Skeletal muscle tissue (tissue), 3 donors: ENCODE measurements at regions not wholly inside any gene's neighbourhood (a gene's known extent, or its start where the extent isn't known, plus 50 kb on each side); places are given as distances from the start of the nearest gene placed in this dataset.

Source experiments
- H3K27ac ChIP-seq: one replicate; pipeline ENCODE4 v1.7.0; 2013; ENCODE audit warnings: mild to moderate bottlenecking, low read depth, low read length, inconsistent platforms
- H3K27me3 ChIP-seq, 3 donors: one replicate each; pipeline ENCODE4 v1.7.0; 2013; ENCODE audit warnings: low read length in 3 of 3; ENCODE audit not compliant: control insufficient read depth in 3 of 3, insufficient read depth in 3 of 3
- H3K36me3 ChIP-seq, 3 donors: one replicate each; pipeline ENCODE4 v1.7.0; 2013; ENCODE audit warnings: low read length in 3 of 3; ENCODE audit not compliant: control insufficient read depth in 3 of 3, insufficient read depth in 3 of 3
- H3K4me1 ChIP-seq, 3 donors: one replicate each; pipeline ENCODE4 v1.7.0; 2013; ENCODE audit warnings: low read length in 3 of 3, mild to moderate bottlenecking in 3 of 3; ENCODE audit not compliant: control insufficient read depth in 3 of 3, insufficient read depth in 3 of 3
- H3K4me3 ChIP-seq, 3 donors: one replicate each; pipeline ENCODE4 v1.7.0; 2013; ENCODE audit warnings: low read length in 3 of 3
- H3K9ac ChIP-seq, 3 donors: one replicate each; pipeline ENCODE4 v1.7.0; 2013; ENCODE audit warnings: low read length in 3 of 3, mild to moderate bottlenecking in 3 of 3, moderate library complexity in 2 of 3, low read depth in 1 of 3
- H3K9me3 ChIP-seq, 3 donors: one replicate each; pipeline ENCODE4 v1.7.0; 2013; ENCODE audit warnings: low read length in 3 of 3; ENCODE audit not compliant: control insufficient read depth in 3 of 3
- donor health status: Osteomylitis.

GRCh38 chr3:184440151-184440550, 60.3 kb downstream of the CHRD start:
- Histone ChIP-seq H3K27me3 (peaks cover 0 to 9% (median 0%) of the 10 kb centered on the region in 3 donors), H3K9ac (no peak overlapping the region), H3K27ac (no peak overlapping the region), H3K4me1 (no peaks in the 10 kb centered on the region), H3K36me3 (no peaks in the 10 kb centered on the region), H3K9me3 (no peaks in the 10 kb centered on the region), H3K4me3 (no peak overlapping the region)

- H3K4me1 ChIP-seq: no peaks in the 10 kb centered on the region
- H3K9me3 ChIP-seq: no peaks in the 10 kb centered on the region
- H3K27ac ChIP-seq: no peak overlapping the region
- no peak overlapping the region for H3K9ac ChIP-seq
- peaks cover 0 to 9% (median 0%) of the 10 kb centered on the region in 3 donors for H3K27me3 ChIP-seq
- H3K4me3 ChIP-seq: no peak overlapping the region
- no peaks in the 10 kb centered on the region for H3K36me3 ChIP-seq
Observed at GRCh38 chr3:184441202-184441900, 61.5 kb downstream of the CHRD start.

- H3K4me3 ChIP-seq: no peak overlapping the region
Observed at GRCh38 chr3:184443364-184443763, 63.5 kb downstream of the CHRD start.

GRCh38 chr3:184443831-184444230, 64.0 kb downstream of the CHRD start:
- peaks cover 0 to 9% (median 0%) of the 10 kb centered on the region in 3 donors for H3K27me3 ChIP-seq
- no peaks in the 10 kb centered on the region for H3K36me3 ChIP-seq
- H3K27ac ChIP-seq: no peak overlapping the region
- H3K4me1 ChIP-seq: peaks cover 0 to 3% (median 0%) of the 10 kb centered on the region in 3 donors
- H3K9ac ChIP-seq: no peak overlapping the region
- no peaks in the 10 kb centered on the region for H3K9me3 ChIP-seq
- no peak overlapping the region for H3K4me3 ChIP-seq

More at GRCh38 chr3:184443364-184443763, 63.5 kb downstream of the CHRD start:
- peaks cover 0 to 1% (median 0%) of the 10 kb centered on the region in 3 donors for H3K4me1 ChIP-seq
- H3K27me3 ChIP-seq: peaks cover 0 to 9% (median 0%) of the 10 kb centered on the region in 3 donors
- no peak overlapping the region for H3K27ac ChIP-seq
- H3K9me3 ChIP-seq: no peaks in the 10 kb centered on the region
- no peak overlapping the region for H3K9ac ChIP-seq
- no peaks in the 10 kb centered on the region for H3K36me3 ChIP-seq

GRCh38 chr3:184448321-184449160, 68.7 kb downstream of the CHRD start:
- Histone ChIP-seq H3K9me3 (no peaks in the 10 kb centered on the region), H3K4me3 (no peak overlapping the region), H3K4me1 (peaks cover 0 to 3% (median 0%) of the 10 kb centered on the region in 3 donors), H3K9ac (no peak overlapping the region), H3K27me3 (peaks cover 0 to 3% (median 0%) of the 10 kb centered on the region in 3 donors), H3K27ac (no peak overlapping the region), H3K36me3 (no peaks in the 10 kb centered on the region)

- Histone ChIP-seq H3K4me1 (peaks cover 0 to 3% (median 0%) of the 10 kb centered on the region in 3 donors), H3K9ac (no peak overlapping the region)
Observed at GRCh38 chr3:184449161-184449515, 69.3 kb downstream of the CHRD start.

GRCh38 chr3:184450547-184450946, 70.7 kb downstream of the CHRD start:
- no peak overlapping the region for H3K4me3 ChIP-seq
- no peaks in the 10 kb centered on the region for H3K36me3 ChIP-seq
- no peak overlapping the region for H3K27ac ChIP-seq
- H3K4me1 ChIP-seq: peaks cover 0 to 3% (median 0%) of the 10 kb centered on the region in 3 donors
- no peaks in the 10 kb centered on the region for H3K9me3 ChIP-seq
- peaks cover 0 to 3% (median 0%) of the 10 kb centered on the region in 3 donors for H3K27me3 ChIP-seq
- H3K9ac ChIP-seq: no peak overlapping the region

More at GRCh38 chr3:184449161-184449515, 69.3 kb downstream of the CHRD start:
- Histone ChIP-seq H3K27me3 (peaks cover 0 to 3% (median 0%) of the 10 kb centered on the region in 3 donors), H3K36me3 (no peaks in the 10 kb centered on the region), H3K4me3 (no peak overlapping the region), H3K27ac (no peak overlapping the region), H3K9me3 (no peaks in the 10 kb centered on the region)

GRCh38 chr3:184453296-184453695, 73.4 kb downstream of the CHRD start:
- no peaks in the 10 kb centered on the region for H3K36me3 ChIP-seq
- H3K27ac ChIP-seq: no peak overlapping the region
- H3K9me3 ChIP-seq: no peaks in the 10 kb centered on the region
- peaks cover 0 to 3% (median 0%) of the 10 kb centered on the region in 3 donors for H3K4me1 ChIP-seq
- H3K27me3 ChIP-seq: peaks cover 0 to 3% (median 0%) of the 10 kb centered on the region in 3 donors
- no peak overlapping the region for H3K9ac ChIP-seq
- H3K4me3 ChIP-seq: no peak overlapping the region

- Histone ChIP-seq H3K9ac (no peak overlapping the region), H3K4me3 (no peak overlapping the region), H3K27me3 (peaks cover 0 to 3% (median 0%) of the 10 kb centered on the region in 3 donors), H3K4me1 (no peaks in the 10 kb centered on the region), H3K9me3 (no peaks in the 10 kb centered on the region), H3K27ac (no peak overlapping the region), H3K36me3 (no peaks in the 10 kb centered on the region)
Observed at GRCh38 chr3:184455991-184456390, 76.1 kb downstream of the CHRD start.

GRCh38 chr3:184456476-184456875, 76.6 kb downstream of the CHRD start:
- Histone ChIP-seq H3K36me3 (no peaks in the 10 kb centered on the region), H3K9ac (no peak overlapping the region), H3K27me3 (peaks cover 0 to 3% (median 0%) of the 10 kb centered on the region in 3 donors), H3K9me3 (no peaks in the 10 kb centered on the region), H3K4me3 (no peak overlapping the region), H3K4me1 (no peaks in the 10 kb centered on the region), H3K27ac (no peak overlapping the region)
